ENCODE measurements at regions not wholly inside any gene's neighbourhood (a gene's known extent, or its start where the extent isn't known, plus 50 kb on each side); places are given as distances from the start of the nearest gene placed in this dataset.

DNA sequence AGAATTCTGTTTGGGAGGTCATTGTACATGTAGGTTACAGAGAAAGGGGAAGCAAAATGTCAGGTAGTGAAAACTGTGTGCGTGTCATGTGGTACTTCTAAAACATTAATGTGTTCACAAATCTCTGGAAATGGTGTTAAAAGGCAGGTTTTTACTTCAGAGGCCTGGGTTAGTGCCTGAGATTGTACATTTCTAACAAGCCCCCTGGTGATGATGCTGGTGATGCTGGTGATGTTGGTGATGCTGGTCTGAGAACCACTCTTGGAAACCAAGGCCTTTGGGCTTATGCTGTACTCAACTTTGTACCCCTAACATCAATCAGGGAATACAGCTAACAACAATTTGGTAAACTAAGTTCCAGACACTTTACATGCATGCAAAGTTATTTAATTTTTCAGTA, 187.1 kb downstream of the SCG2 start:
- Histone ChIP-seq H3K4me3 (ENCODE audit: control insufficient read depth in 2 of 3, extremely low read depth in 1 of 3, insufficient read depth in 2 of 3, low read depth in 1 of 3, low read length in 3 of 3) (no peak overlapping the region), H3K4me2 (ENCODE audit: control insufficient read depth, extremely low read depth, insufficient read depth, low read depth, low read length) (no peak overlapping the region), H3K9ac (ENCODE audit: control insufficient read depth, extremely low read depth, insufficient read depth, low read length) (no peak overlapping the region), H3K27ac (ENCODE audit: control insufficient read depth, insufficient read depth, low read length) (no peak overlapping the region), H3K36me3 (ENCODE audit: control insufficient read depth in 2 of 2, extremely low read depth in 1 of 2, insufficient read depth in 2 of 2, low read length in 2 of 2) (no peaks in the 10 kb centered on the region), H4K20me1 (ENCODE audit: control insufficient read depth, extremely low read depth, insufficient read depth, low read length) (no peaks in the 10 kb centered on the region), H3K4me1 (ENCODE audit: control insufficient read depth, extremely low read depth, insufficient read depth, low read length) (peaks cover 7% of the 10 kb centered on the region), H3K9me1 (ENCODE audit: control insufficient read depth, extremely low read depth, insufficient read depth, low read length) (no peaks in the 10 kb centered on the region), H2AFZ (ENCODE audit: control insufficient read depth, low read length) (no peak overlapping the region), H3K9me3 (ENCODE audit: control insufficient read depth, low read depth, low read length) (no peaks in the 10 kb centered on the region), H3K27me3 (ENCODE audit: control insufficient read depth, extremely low read depth, insufficient read depth, low read length) (no peaks in the 10 kb centered on the region), H3K79me2 (ENCODE audit: control insufficient read depth, insufficient read depth, low read length) (no peaks in the 10 kb centered on the region)
- no peak for DNase-seq (ENCODE audit: low read depth, low spot score)
- no peak for TF ChIP-seq EZH2 (IDR thresholded peaks at IDR 0.05; ENCODE audit: low read length)
- no peak for TF ChIP-seq CTCF (optimal IDR thresholded peaks at IDR 0.05 in 1 of 3, IDR thresholded peaks at IDR 0.05 in 1 of 3, conservative IDR thresholded peaks at IDR 0.05 in 1 of 3; ENCODE audit: extremely low read depth in 1 of 3, insufficient read depth in 2 of 3, low read length in 3 of 3)
- no peak for FAIRE-seq
- dilution Hi-C loops (cut with MboI; ENCODE audit: extremely low pct_ligation_motif_present, low sequenced_read_pairs): no loop called here

GRCh38 chr2:223416815-223417610, 185.1 kb downstream of the SCG2 start:
- no peaks in the 10 kb centered on the region for H4K20me1 ChIP-seq (ENCODE audit: control insufficient read depth, extremely low read depth, insufficient read depth, low read length)
- dilution Hi-C loops (cut with MboI; ENCODE audit: extremely low pct_ligation_motif_present, low sequenced_read_pairs): no loop called here
- no peak overlapping the region for H3K4me3 ChIP-seq (ENCODE audit: control insufficient read depth in 2 of 3, extremely low read depth in 1 of 3, insufficient read depth in 2 of 3, low read depth in 1 of 3, low read length in 3 of 3)
- no peak for DNase-seq (ENCODE audit: low read depth, low spot score)
- FAIRE-seq: peak; percentile 36
- H3K9me1 ChIP-seq (ENCODE audit: control insufficient read depth, extremely low read depth, insufficient read depth, low read length): no peaks in the 10 kb centered on the region
- TF ChIP-seq CTCF (optimal IDR thresholded peaks at IDR 0.05 in 1 of 3, IDR thresholded peaks at IDR 0.05 in 1 of 3, conservative IDR thresholded peaks at IDR 0.05 in 1 of 3; ENCODE audit: extremely low read depth in 1 of 3, insufficient read depth in 2 of 3, low read length in 3 of 3) (no peak), EZH2 (IDR thresholded peaks at IDR 0.05; ENCODE audit: low read length) (no peak)
- no peak overlapping the region for H3K27ac ChIP-seq (ENCODE audit: control insufficient read depth, insufficient read depth, low read length)
- H3K79me2 ChIP-seq (ENCODE audit: control insufficient read depth, insufficient read depth, low read length): no peaks in the 10 kb centered on the region
- H3K4me2 ChIP-seq (ENCODE audit: control insufficient read depth, extremely low read depth, insufficient read depth, low read depth, low read length): no peak overlapping the region
- H3K4me1 ChIP-seq (ENCODE audit: control insufficient read depth, extremely low read depth, insufficient read depth, low read length): peaks cover 7% of the 10 kb centered on the region
- H3K27me3 ChIP-seq (ENCODE audit: control insufficient read depth, extremely low read depth, insufficient read depth, low read length): no peaks in the 10 kb centered on the region
- H3K9ac ChIP-seq (ENCODE audit: control insufficient read depth, extremely low read depth, insufficient read depth, low read length): no peak overlapping the region
- no peaks in the 10 kb centered on the region for H3K9me3 ChIP-seq (ENCODE audit: control insufficient read depth, low read depth, low read length)
- peak overlapping the region; percentile 17 for H2AFZ ChIP-seq (ENCODE audit: control insufficient read depth, low read length)
- H3K36me3 ChIP-seq (ENCODE audit: control insufficient read depth in 2 of 2, extremely low read depth in 1 of 2, insufficient read depth in 2 of 2, low read length in 2 of 2): no peaks in the 10 kb centered on the region

Data from keratinocyte (primary cell).